ENCODE measurements at regions not wholly inside any gene's neighbourhood (a gene's known extent, or its start where the extent isn't known, plus 50 kb on each side); places are given as distances from the start of the nearest gene placed in this dataset.

GRCh38 chr21:35885942-35886541 lies 174.3 kb downstream of the SETD4 start:
- no peak overlapping the region for H3K4me3 ChIP-seq (ENCODE audit: low read depth, low read length)
- no peak for TF ChIP-seq CTCF (IDR thresholded peaks at IDR 0.05; ENCODE audit: insufficient read depth, low read depth, low read length)

GRCh38 chr21:35882791-35883240 lies 177.5 kb downstream of the SETD4 start:
- H3K4me3 ChIP-seq (ENCODE audit: low read depth, low read length), result no peak overlapping the region
- TF ChIP-seq CTCF (IDR thresholded peaks at IDR 0.05; ENCODE audit: insufficient read depth, low read depth, low read length), result no peak
- DNase-seq (ENCODE audit: low read depth), result no peak

More at GRCh38 chr21:35885942-35886541, 174.3 kb downstream of the SETD4 start:
- no peak for DNase-seq (ENCODE audit: low read depth)

- DNase-seq (ENCODE audit: low read depth), result no peak
- TF ChIP-seq CTCF (IDR thresholded peaks at IDR 0.05; ENCODE audit: insufficient read depth, low read depth, low read length), result no peak
- H3K4me3 ChIP-seq (ENCODE audit: low read depth, low read length), result no peak overlapping the region
Measured at GRCh38 chr21:35873441-35873840, 186.9 kb downstream of the SETD4 start.

GRCh38 chr21:35871906-35872305 lies 188.4 kb downstream of the SETD4 start:
- DNase-seq (ENCODE audit: low read depth), result no peak
- TF ChIP-seq CTCF (IDR thresholded peaks at IDR 0.05; ENCODE audit: insufficient read depth, low read depth, low read length), result no peak
- no peak overlapping the region for H3K4me3 ChIP-seq (ENCODE audit: low read depth, low read length)

- no peak for TF ChIP-seq CTCF (IDR thresholded peaks at IDR 0.05; ENCODE audit: insufficient read depth, low read depth, low read length)
- DNase-seq (ENCODE audit: low read depth), result no peak
- H3K4me3 ChIP-seq (ENCODE audit: low read depth, low read length), result no peak overlapping the region
Measured at GRCh38 chr21:35868869-35869223, 191.5 kb downstream of the SETD4 start.

- TF ChIP-seq CTCF (IDR thresholded peaks at IDR 0.05; ENCODE audit: insufficient read depth, low read depth, low read length), result no peak
- H3K4me3 ChIP-seq (ENCODE audit: low read depth, low read length), result no peak overlapping the region
- no peak for DNase-seq (ENCODE audit: low read depth)
Measured at GRCh38 chr21:35868005-35868868, 192.1 kb downstream of the SETD4 start.

Data from fibroblast of villous mesenchyme (primary cell).